HTR-8/SVneo (cell line): ENCODE measurements at regions not wholly inside any gene's neighbourhood (a gene's known extent, or its start where the extent isn't known, plus 50 kb on each side); places are given as distances from the start of the nearest gene placed in this dataset.
"Not testable (repeated sequence)": the region's sequence is repeated elsewhere in the genome, so short reads cannot be mapped to it uniquely, and the experiment has no call there.

Source experiments
- DNase-seq: peaks from one replicate; pipeline ENCODE4 v3.0.0; 2011; ENCODE audit warnings: low spot score, mixed read lengths; ENCODE audit not compliant: insufficient read length
- FAIRE-seq: peaks from 2 replicates; lab custom pipeline; 2011; peaks lifted over from hg19 to GRCh38; lab: Jason Lieb, UNC

DNA sequence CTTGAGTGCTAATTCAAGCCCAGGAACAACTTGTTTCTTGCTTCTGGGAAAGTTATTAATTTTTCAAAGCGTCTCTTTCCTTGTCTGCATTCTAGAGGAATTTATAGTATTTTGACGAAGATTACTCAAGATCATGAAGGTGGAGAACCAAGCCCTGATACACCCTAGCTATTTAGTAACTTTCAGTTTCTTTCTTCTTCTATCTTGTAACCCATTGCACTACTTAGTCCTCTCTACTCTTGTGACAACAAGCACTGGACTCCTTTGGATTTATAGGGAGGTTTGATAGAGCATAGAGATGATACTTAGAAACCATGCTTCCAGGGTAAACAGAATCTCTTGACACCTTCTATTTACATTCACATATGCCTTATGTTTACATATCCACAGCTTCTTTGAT lies 203.3 kb upstream of the GRM7 start:
- no peak for DNase-seq
- FAIRE-seq: no peak

DNA sequence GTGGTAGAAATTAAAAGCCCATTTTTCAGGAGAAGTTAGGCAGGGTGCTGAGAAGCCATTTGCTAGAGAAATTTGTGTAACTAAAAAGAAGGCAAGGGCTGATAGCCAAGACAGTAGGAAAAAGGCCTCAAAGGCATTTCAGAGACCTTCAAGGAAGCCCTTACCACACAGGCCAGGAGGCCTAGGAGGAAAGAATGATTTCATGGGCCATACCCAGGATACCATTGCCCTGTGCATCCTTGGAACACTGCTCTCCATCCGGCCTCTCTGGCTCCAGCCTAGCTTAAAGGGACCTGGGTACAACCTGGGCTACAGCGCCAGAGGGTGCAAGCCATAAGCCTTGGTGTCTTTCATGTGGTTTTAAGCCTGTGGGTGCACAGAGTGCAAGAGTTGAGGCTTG lies 193.6 kb upstream of the GRM7 start:
- no peak for DNase-seq
- FAIRE-seq: no peak

GRCh38 chr3:6671363-6671762 lies 189.6 kb upstream of the GRM7 start:
- DNase-seq (no peak), FAIRE-seq (no peak)

DNA sequence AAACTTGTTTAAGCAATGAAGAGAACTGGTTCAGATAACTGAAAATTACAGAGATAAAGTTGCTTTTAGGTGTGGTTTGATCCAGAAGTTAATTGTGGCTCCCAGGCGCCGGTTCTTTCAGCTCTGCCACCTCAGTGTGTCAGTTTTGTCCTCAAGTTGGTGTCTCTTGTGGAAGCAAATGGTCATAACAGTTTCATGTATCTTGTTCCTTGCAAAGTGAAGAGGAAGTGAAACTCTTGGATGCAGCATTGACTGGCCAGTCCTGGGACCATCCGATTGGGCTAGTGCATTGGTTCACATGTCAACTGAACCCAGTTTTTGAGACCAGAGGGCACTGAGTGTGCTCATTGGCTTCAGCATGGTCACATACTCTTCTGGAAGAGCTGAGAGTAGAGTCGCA lies 181.4 kb upstream of the GRM7 start:
- no peak for FAIRE-seq
- DNase-seq: no peak

GRCh38 chr3:6680119-6680806 lies 180.7 kb upstream of the GRM7 start:
- DNase-seq: no peak
- no peak for FAIRE-seq

DNA sequence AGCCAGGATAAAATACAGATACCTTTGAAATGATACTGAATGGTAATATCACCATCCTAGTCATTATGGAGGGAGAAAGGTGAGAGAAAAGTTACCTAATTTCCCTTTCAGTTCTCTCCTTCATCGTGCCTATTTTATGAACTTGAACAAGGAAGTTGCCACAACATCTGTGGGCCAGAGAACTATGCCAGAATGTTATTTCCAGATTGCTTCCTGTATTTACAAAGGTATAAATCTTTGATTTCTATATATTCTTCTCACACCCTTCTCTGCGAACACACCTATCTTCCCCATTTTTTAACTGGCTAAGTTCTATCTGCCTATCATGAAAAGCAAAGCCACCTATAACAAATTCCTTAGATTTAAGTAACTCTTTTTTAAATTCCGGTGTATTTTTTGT lies 163.6 kb upstream of the GRM7 start:
- DNase-seq: no peak
- FAIRE-seq: no peak

GRCh38 chr3:6697722-6698121 lies 163.2 kb upstream of the GRM7 start:
- no peak for FAIRE-seq
- no peak for DNase-seq

GRCh38 chr3:6704817-6705216 lies 156.1 kb upstream of the GRM7 start:
- FAIRE-seq, DNase-seq: not testable (repeated sequence)

- DNase-seq: no peak
- no peak for FAIRE-seq
Observed at GRCh38 chr3:6706777-6707176, 154.1 kb upstream of the GRM7 start.

GRCh38 chr3:6709178-6709577 lies 151.7 kb upstream of the GRM7 start:
- no peak for DNase-seq
- no peak for FAIRE-seq

- no peak for DNase-seq
- FAIRE-seq: no peak
Observed at GRCh38 chr3:6714962-6715361, 146.0 kb upstream of the GRM7 start.

DNA sequence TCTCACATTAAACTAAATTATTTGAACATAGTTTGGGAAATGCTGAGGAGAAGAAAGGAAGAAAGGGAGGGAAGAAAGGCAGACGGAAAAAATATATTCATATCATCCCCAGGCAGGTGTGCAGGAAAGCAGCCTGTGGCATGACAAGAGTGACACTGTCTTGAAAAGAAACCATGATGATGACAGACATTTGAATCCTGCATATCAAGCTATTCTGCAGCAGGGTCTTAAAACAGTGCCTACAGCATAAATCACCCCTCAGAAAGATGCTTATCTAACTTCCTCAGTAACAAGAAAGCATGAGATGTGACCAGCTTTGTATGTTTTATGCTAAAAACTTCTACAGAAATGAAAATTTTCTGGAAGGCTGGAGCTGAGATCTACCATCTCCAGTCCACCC lies 144.5 kb upstream of the GRM7 start:
- no peak for FAIRE-seq

DNA sequence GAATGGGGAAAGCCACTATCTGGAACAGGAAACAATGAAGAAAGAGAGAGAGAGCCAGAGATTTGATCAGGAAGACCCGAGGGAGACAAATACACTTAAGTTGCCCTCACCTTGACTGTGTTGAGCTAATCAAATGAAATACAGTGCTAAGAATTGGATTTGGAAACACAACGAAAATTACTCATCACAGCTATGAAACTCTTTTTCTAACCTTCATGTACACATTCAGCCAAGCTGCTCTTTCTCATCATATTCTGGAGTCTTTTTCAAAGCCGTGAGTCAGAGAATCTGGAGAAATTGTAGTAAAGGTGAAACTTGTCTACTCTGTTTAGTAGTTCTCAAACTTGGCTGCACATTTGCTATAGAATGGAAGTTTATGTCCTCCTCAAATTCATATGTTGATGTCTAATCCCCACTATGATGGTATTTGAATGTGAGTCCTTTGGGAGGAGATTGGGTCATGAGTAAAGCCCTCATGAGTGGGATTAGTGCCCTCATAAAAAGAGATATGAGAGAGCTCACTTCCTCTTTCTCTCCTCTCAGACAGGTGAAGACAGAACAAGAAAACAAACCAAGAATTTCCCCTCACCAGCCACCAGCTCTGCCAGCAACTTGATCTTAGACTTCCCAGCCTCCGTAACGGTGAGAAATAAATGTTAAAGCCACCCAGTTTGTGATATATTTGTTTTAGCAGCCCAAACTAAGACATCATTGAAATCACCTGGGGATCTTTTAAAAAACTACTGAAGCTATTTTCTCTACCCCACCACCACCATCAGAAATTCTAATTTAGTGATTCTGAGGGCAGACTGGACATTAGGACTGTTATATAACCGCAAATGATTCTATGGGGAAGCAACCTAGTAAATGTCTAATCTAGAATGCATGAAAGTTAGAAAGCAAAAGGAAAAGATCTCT lies 143.6 kb upstream of the GRM7 start:
- no peak for FAIRE-seq
- no peak for DNase-seq

More for the DNA sequence above, 144.5 kb upstream of the GRM7 start:
- DNase-seq: no peak

DNA sequence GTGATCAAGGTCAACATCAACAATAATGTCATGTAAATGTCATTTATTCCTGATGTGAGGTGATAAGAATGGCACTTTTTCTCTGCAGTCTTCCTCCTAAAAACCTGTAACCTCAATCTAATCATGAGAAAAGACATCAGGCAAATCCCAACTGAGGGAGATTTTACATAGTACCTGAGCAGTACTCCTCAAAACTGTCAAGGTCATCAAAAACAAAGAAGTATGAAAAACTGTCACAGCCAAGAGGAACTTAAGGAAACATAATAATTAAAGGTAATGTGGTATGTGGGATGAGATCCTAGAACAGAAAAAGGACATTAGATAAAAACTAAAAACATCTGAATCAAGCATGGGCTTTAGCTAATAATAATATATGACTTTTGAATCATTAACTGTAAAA lies 140.9 kb upstream of the GRM7 start:
- DNase-seq: no peak
- FAIRE-seq: no peak

GRCh38 chr3:6721491-6721890 lies 139.4 kb upstream of the GRM7 start:
- FAIRE-seq: no peak
- DNase-seq: no peak

DNA sequence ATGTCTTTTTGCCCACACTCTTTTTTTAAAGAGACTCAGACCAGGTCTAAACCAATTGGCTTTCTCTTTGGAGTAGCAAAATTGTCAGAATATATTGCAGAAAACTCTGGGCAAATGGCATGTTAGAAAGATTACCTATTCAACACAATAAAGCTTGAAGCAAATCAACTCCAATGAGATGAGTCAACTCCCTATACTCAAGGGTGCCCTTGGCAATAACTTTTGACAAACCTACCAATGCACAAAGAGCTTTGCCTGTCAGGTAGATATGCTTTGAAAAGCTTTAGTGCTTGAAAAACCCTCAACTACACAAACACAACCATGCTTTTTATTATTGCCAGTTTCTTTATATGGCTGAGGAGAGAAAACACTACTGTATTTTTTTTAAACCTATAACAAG lies 137.7 kb upstream of the GRM7 start:
- FAIRE-seq (no peak), DNase-seq (no peak)

DNA sequence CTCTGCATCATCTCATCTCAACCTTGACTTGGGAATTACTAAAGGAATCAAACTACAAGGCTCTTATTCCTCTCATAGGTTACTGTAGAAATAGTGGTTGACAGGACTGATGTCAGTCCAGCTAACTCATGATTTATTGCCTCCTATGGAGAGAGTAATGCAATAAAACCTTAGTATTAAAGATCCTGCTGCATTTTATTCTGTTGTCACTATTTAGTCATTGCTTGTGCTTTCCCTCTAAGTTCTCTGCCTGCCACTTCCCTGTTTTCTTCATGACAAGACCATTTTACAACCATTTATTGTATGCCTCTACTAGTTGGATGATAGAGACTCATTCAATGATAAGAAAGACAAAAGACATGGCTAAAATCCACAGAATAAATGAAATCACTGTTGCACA lies 134.1 kb upstream of the GRM7 start:
- DNase-seq: no peak
- FAIRE-seq: no peak

- DNase-seq (no peak), FAIRE-seq (no peak)
Observed at GRCh38 chr3:6732807-6733206, 128.1 kb upstream of the GRM7 start.

- FAIRE-seq (no peak), DNase-seq (no peak)
Observed at GRCh38 chr3:6733699-6734394, 127.1 kb upstream of the GRM7 start.

- DNase-seq: no peak
- no peak for FAIRE-seq
Observed at GRCh38 chr3:6734395-6734746, 126.5 kb upstream of the GRM7 start.
